ENCODE measurements at regions not wholly inside any gene's neighbourhood (a gene's known extent, or its start where the extent isn't known, plus 50 kb on each side); places are given as distances from the start of the nearest gene placed in this dataset.

DNA sequence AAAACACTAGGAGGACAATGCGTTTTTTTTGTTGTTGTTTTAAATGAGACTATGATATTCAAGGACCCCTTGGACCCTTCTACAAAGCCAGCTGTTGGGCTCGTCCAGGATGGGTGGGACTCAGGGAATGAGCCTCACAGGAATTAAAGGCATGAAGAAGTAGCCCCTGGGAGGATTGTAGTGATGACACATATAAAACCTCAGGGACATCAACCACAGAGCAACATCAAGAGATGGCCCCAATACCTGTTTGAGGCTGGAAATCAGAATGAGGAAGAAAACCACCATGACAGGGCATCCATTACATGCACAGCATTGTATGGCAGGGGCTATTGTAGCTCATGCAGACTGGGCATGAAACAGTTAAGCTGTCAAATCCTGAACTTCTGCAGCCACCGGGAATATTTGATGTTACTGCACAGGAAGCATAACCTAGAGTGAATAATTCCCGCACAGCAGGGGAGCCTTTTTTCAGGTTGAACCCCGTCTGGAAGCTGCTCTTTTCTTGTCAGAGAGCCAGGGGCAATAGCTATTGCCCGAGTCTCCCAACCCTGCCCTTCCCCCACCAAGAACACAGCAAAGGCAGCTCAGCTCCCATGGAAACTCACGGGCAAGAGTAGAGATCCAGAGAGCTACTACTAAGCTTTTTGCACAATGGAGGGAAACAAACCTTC lies 140.2 kb upstream of the FGGY start:
- no peak for TF ChIP-seq POLR2A (IDR thresholded peaks at IDR 0.05)
- TF ChIP-seq, protein P1, sequence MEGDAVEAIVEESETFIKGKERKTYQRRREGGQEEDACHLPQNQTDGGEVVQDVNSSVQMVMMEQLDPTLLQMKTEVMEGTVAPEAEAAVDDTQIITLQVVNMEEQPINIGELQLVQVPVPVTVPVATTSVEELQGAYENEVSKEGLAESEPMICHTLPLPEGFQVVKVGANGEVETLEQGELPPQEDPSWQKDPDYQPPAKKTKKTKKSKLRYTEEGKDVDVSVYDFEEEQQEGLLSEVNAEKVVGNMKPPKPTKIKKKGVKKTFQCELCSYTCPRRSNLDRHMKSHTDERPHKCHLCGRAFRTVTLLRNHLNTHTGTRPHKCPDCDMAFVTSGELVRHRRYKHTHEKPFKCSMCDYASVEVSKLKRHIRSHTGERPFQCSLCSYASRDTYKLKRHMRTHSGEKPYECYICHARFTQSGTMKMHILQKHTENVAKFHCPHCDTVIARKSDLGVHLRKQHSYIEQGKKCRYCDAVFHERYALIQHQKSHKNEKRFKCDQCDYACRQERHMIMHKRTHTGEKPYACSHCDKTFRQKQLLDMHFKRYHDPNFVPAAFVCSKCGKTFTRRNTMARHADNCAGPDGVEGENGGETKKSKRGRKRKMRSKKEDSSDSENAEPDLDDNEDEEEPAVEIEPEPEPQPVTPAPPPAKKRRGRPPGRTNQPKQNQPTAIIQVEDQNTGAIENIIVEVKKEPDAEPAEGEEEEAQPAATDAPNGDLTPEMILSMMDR (IDR thresholded peaks at IDR 0.05), result no peak

Measured in ovary (tissue), 3 donors.